Loucy (cell line): ENCODE measurements at regions not wholly inside any gene's neighbourhood (a gene's known extent, or its start where the extent isn't known, plus 50 kb on each side); places are given as distances from the start of the nearest gene placed in this dataset.

Experiments
- CTCF ChIP-seq: fragments of 200-600 bp; sonication (generic); conservative IDR thresholded peaks from 2 replicates; pipeline ENCODE4 v1.5.1; 2014; ENCODE audit warnings: mild to moderate bottlenecking, antibody characterized with exemption, low read length
- EZH2phosphoT487 ChIP-seq: fragments of 200-600 bp; IDR thresholded peaks from 2 replicates; pipeline ENCODE4 v1.6.1; 2018; ENCODE audit warnings: antibody characterized with exemption, mild to moderate bottlenecking, moderate library complexity, borderline replicate concordance

DNA sequence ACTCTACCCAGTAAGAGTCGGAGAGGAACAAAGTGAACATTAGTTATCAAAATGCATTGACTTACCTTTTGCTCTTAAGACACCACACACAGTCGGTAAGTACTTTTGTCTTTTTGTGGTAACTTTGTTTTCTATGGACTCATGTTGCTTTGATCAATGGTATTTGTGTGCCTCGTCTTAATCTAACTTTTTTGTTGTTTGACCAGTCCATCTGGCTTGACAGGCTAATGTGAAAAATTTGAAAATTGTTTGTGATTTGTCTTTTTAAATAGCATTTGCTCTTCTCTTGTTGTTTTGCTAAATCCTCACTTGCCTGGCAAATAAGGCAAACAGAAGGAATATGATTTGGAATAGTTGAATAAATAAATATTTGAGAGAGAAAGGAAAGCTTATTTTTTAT lies 71.4 kb upstream of the CHD1 start:
- TF ChIP-seq CTCF (no peak), EZH2phosphoT487 (no peak)
